ENCODE measurements at regions not wholly inside any gene's neighbourhood (a gene's known extent, or its start where the extent isn't known, plus 50 kb on each side); places are given as distances from the start of the nearest gene placed in this dataset.

DNA sequence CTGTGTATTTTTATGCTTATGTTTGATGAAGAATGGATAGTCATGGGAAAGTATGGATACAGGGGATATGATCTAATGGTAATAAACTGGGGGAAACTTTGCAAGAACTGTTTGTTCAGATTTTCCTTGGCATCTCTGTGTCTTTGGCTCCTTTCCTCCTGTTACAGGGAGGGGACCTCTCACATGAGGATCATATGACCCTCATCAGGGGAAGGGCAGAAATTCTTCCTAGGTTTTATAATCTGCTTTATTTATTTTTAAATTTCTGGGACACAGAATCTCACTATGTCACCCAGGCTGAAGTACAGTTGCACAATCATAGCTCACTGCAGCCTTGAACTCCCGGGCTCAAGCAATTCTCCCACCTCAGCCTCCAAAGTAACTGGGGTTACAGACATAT is 526.5 kb downstream of the CCER1 start:
- H3K9me3 ChIP-seq (ENCODE audit: control insufficient read depth, insufficient read depth, low read length) = no peaks in the 10 kb centered on the region
- no peaks in the 10 kb centered on the region for H3K27me3 ChIP-seq (ENCODE audit: control insufficient read depth, insufficient read depth, low read length)
- H3K4me1 ChIP-seq (ENCODE audit: control insufficient read depth, insufficient read depth, low read length) = no peaks in the 10 kb centered on the region
- H3K27ac ChIP-seq (ENCODE audit: low read depth, low read length) = no peak overlapping the region
- no peaks in the 10 kb centered on the region for H3K36me3 ChIP-seq (ENCODE audit: control insufficient read depth, insufficient read depth, low read length)
- DNase-seq (ENCODE audit: low read depth in 4 of 6, low spot score in 6 of 6) = no peak
- no peak overlapping the region for H3K4me3 ChIP-seq (ENCODE audit: low read depth, low read length)
- WGBS (ENCODE audit: insufficient coverage) = 100% methylated on average over 1 of the region's 1 CpG

DNA sequence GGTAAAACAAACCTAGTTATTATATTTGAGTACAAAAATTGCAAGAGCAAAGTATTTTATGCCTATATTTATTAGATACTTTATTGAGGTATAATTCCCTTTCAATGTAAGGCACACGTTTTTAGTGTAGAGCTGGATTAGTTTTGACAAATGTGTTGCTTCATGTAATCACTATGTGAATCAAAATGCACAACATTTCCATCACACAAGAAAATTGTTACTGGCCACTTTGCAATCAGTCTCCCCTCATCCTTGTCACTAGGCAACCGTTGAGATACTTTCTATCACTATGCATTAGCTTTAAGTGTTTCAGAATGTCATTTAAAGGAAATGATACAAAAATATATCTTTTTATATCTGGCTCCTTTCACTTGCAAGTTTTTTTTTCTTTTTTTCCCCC is 531.0 kb downstream of the CCER1 start:
- Histone ChIP-seq H3K27ac (ENCODE audit: low read depth, low read length) (no peak overlapping the region), H3K9me3 (ENCODE audit: control insufficient read depth, insufficient read depth, low read length) (no peaks in the 10 kb centered on the region), H3K36me3 (ENCODE audit: control insufficient read depth, insufficient read depth, low read length) (no peaks in the 10 kb centered on the region), H3K4me1 (ENCODE audit: control insufficient read depth, insufficient read depth, low read length) (no peaks in the 10 kb centered on the region), H3K27me3 (ENCODE audit: control insufficient read depth, insufficient read depth, low read length) (no peaks in the 10 kb centered on the region), H3K4me3 (ENCODE audit: low read depth, low read length) (no peak overlapping the region)
- WGBS (ENCODE audit: insufficient coverage) = no CpG with 5 or more reads among the region's 2 CpGs
- DNase-seq (ENCODE audit: low read depth in 4 of 6, low spot score in 6 of 6) = peak in 1 of 6 donors; percentile 3

DNA sequence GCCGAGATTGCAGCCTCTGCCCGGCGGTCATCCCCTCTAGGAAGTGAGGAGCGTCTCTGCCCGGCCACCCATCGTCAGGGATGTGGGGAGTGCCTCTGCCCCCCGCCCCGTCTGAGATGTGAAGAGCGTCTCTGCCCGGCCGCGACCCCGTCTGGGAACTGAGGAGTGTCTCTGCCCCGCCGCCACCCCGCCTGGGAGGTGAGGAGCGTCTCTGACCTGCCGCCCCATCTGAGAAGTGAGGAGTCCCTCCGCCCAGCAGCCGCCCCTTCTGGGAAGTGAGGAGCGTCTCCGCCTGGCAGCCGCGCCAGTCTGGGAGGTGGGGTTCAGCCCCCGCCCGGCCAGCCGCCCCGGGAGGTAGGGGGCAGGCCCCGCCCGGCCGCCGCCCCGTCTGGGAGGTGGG is 544.0 kb downstream of the CCER1 start:
- Histone ChIP-seq H3K27ac (ENCODE audit: low read depth, low read length) (no peak overlapping the region), H3K4me1 (ENCODE audit: control insufficient read depth, insufficient read depth, low read length) (no peaks in the 10 kb centered on the region), H3K4me3 (ENCODE audit: low read depth, low read length) (no peak overlapping the region), H3K9me3 (ENCODE audit: control insufficient read depth, insufficient read depth, low read length) (no peaks in the 10 kb centered on the region), H3K27me3 (ENCODE audit: control insufficient read depth, insufficient read depth, low read length) (no peaks in the 10 kb centered on the region), H3K36me3 (ENCODE audit: control insufficient read depth, insufficient read depth, low read length) (no peaks in the 10 kb centered on the region)
- no peak for DNase-seq (ENCODE audit: low read depth in 4 of 6, low spot score in 6 of 6)
- WGBS (ENCODE audit: insufficient coverage) = 97% methylated on average over 33 of the region's 33 CpGs

DNA sequence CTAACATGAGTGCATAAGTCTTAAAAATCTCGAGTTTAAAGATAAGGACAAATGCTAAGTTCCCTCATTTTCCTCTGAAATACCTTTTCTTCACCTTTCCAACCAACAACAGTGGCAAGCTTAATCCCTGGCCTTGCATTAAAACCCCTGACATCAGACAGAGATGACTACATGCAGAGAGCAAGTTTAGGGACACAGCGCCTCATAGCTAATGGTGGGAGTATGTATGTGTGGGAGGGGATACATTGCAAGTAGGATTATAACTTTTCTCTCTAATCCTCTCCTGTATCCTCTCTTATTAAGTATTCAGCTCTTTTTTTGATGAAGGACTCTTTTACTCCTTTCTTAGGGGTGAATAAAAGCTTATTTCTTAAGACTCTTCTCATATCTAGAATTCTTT is 547.1 kb downstream of the CCER1 start:
- DNase-seq (ENCODE audit: low read depth in 4 of 6, low spot score in 6 of 6) = no peak
- no peaks in the 10 kb centered on the region for H3K36me3 ChIP-seq (ENCODE audit: control insufficient read depth, insufficient read depth, low read length)
- H3K4me1 ChIP-seq (ENCODE audit: control insufficient read depth, insufficient read depth, low read length) = no peaks in the 10 kb centered on the region
- H3K9me3 ChIP-seq (ENCODE audit: control insufficient read depth, insufficient read depth, low read length) = no peaks in the 10 kb centered on the region
- no peak overlapping the region for H3K4me3 ChIP-seq (ENCODE audit: low read depth, low read length)
- no peaks in the 10 kb centered on the region for H3K27me3 ChIP-seq (ENCODE audit: control insufficient read depth, insufficient read depth, low read length)
- WGBS (ENCODE audit: insufficient coverage) = 50% methylated on average over 1 of the region's 2 CpGs
- no peak overlapping the region for H3K27ac ChIP-seq (ENCODE audit: low read depth, low read length)

DNA sequence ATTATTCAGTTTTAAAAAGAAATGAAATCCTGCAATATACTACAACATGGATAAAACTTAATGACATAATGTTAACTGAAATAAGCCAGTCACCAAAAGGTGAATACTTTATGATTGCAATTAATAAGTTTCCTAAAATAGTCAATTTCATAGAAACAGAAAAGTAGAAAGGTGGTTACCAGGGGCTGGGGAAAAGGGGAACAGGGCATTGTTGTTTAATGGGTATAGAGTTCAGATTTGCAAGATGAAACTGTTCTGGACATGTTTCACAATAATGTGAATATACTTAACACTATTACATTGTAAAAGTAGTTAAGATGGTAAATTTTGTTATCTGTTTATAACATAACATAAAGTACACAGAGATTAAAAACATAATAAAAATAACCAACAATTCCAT is 550.9 kb downstream of the CCER1 start:
- Histone ChIP-seq H3K36me3 (ENCODE audit: control insufficient read depth, insufficient read depth, low read length) (no peaks in the 10 kb centered on the region), H3K27ac (ENCODE audit: low read depth, low read length) (no peak overlapping the region), H3K4me1 (ENCODE audit: control insufficient read depth, insufficient read depth, low read length) (no peaks in the 10 kb centered on the region), H3K27me3 (ENCODE audit: control insufficient read depth, insufficient read depth, low read length) (no peaks in the 10 kb centered on the region), H3K9me3 (ENCODE audit: control insufficient read depth, insufficient read depth, low read length) (no peaks in the 10 kb centered on the region), H3K4me3 (ENCODE audit: low read depth, low read length) (no peak overlapping the region)
- DNase-seq (ENCODE audit: low read depth in 4 of 6, low spot score in 6 of 6) = no peak

DNA sequence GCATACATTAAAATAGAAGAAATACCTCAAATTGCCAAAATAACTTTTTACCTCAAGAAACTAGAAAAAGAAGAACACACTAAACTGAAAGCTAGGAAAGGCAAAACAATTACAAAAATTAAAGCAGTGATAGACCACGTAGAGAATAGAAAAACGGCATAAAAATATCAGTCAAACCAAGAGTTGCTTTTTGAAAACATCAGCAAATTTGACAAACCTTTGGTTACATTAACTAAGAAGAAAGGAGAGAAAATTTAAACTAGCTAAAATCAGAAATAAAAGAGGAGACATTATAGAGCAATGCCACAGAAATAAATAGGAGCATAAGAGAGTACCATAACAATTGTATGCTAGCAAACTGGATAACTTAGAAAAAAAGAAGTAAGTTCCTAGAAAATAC is 553.8 kb downstream of the CCER1 start:
- Histone ChIP-seq H3K27ac (ENCODE audit: low read depth, low read length) (no peak overlapping the region), H3K9me3 (ENCODE audit: control insufficient read depth, insufficient read depth, low read length) (no peaks in the 10 kb centered on the region), H3K27me3 (ENCODE audit: control insufficient read depth, insufficient read depth, low read length) (no peaks in the 10 kb centered on the region), H3K36me3 (ENCODE audit: control insufficient read depth, insufficient read depth, low read length) (no peaks in the 10 kb centered on the region), H3K4me1 (ENCODE audit: control insufficient read depth, insufficient read depth, low read length) (no peaks in the 10 kb centered on the region), H3K4me3 (ENCODE audit: low read depth, low read length) (no peak overlapping the region)
- DNase-seq (ENCODE audit: low read depth in 4 of 6, low spot score in 6 of 6) = no peak
- WGBS (ENCODE audit: insufficient coverage) = no CpG with 5 or more reads among the region's 2 CpGs

DNA sequence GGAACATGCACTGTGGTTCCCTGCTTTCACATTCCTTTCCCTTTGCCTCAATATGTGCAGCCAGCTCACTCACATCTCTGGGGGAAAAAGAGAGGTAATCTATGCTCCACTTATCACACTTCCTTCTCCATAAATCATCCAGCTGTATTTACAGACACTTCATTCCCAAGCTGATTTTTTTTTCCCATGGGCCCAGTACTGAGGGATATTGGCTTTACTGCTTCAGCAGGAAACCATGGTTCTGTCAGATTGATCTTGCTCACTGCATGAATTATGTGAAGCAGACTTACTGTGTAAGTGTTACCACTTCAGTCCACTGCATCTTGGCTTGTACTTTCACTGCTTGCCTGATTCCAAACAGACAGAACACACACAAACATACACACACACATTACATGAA is 555.6 kb downstream of the CCER1 start:
- no peak for DNase-seq (ENCODE audit: low read depth in 4 of 6, low spot score in 6 of 6)
- no peaks in the 10 kb centered on the region for H3K9me3 ChIP-seq (ENCODE audit: control insufficient read depth, insufficient read depth, low read length)

DNA sequence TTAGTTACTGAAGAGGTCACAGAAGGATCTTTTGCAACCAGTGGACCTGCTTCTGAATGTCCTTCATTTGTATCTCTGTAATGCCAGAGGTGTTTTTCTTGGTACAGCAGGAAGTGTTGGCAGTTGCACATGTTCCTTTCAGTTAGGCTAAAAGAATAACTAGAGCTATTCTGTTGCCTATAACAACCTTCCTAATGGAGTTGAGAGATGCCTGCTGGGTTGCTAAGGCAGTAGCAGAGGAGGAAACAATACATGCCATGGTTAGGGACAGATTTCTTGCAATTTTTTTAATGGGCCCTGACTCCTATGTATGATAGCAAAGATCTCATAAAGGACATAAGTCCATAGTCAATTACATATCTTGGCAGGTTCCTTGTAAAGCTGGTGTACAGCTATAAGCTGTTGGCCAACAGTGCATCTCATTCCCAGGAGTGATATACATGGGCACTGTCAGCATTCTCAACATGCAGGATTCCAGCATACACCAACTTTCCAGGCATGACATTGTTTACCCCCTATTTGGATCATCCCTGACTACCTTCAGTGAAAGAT is 556.6 kb downstream of the CCER1 start:
- Histone ChIP-seq H3K4me1 (ENCODE audit: control insufficient read depth, insufficient read depth, low read length) (no peaks in the 10 kb centered on the region), H3K9me3 (ENCODE audit: control insufficient read depth, insufficient read depth, low read length) (no peaks in the 10 kb centered on the region), H3K27me3 (ENCODE audit: control insufficient read depth, insufficient read depth, low read length) (no peaks in the 10 kb centered on the region), H3K4me3 (ENCODE audit: low read depth, low read length) (no peak overlapping the region), H3K27ac (ENCODE audit: low read depth, low read length) (no peak overlapping the region), H3K36me3 (ENCODE audit: control insufficient read depth, insufficient read depth, low read length) (no peaks in the 10 kb centered on the region)
- DNase-seq (ENCODE audit: low read depth in 4 of 6, low spot score in 6 of 6) = peak in 1 of 6 donors; percentile 7

More for the DNA sequence above, 555.6 kb downstream of the CCER1 start:
- no peak overlapping the region for H3K4me3 ChIP-seq (ENCODE audit: low read depth, low read length)
- H3K27ac ChIP-seq (ENCODE audit: low read depth, low read length) = no peak overlapping the region
- H3K36me3 ChIP-seq (ENCODE audit: control insufficient read depth, insufficient read depth, low read length) = no peaks in the 10 kb centered on the region
- H3K4me1 ChIP-seq (ENCODE audit: control insufficient read depth, insufficient read depth, low read length) = no peaks in the 10 kb centered on the region
- no peaks in the 10 kb centered on the region for H3K27me3 ChIP-seq (ENCODE audit: control insufficient read depth, insufficient read depth, low read length)

DNA sequence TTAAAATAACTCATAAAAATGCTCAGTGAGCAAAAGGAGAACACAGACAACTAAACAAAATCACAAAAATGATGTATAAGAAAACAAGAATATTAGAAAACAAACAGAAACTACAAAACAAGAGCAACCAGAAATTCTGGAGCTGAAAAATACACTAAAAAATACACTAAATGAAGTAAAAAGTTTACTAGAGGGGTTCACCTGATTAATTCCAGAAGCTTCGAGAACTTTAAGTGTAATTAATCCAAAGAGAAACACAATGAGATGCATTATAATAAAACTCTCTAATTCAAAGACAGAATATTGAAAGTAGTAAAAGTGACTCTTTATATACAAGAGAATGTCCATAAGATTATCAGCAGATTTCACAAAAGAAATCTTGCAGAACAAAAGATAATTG is 558.4 kb downstream of the CCER1 start:
- whole genome bisulfite sequencing (ENCODE audit: insufficient coverage) = no CpG with 5 or more reads among the region's 1 CpG
- DNase-seq (ENCODE audit: low read depth in 4 of 6, low spot score in 6 of 6) = no peak
- H3K27me3 ChIP-seq (ENCODE audit: control insufficient read depth, insufficient read depth, low read length) = no peaks in the 10 kb centered on the region
- no peaks in the 10 kb centered on the region for H3K9me3 ChIP-seq (ENCODE audit: control insufficient read depth, insufficient read depth, low read length)
- H3K27ac ChIP-seq (ENCODE audit: low read depth, low read length) = no peak overlapping the region
- H3K4me1 ChIP-seq (ENCODE audit: control insufficient read depth, insufficient read depth, low read length) = no peaks in the 10 kb centered on the region
- H3K36me3 ChIP-seq (ENCODE audit: control insufficient read depth, insufficient read depth, low read length) = no peaks in the 10 kb centered on the region
- no peak overlapping the region for H3K4me3 ChIP-seq (ENCODE audit: low read depth, low read length)

DNA sequence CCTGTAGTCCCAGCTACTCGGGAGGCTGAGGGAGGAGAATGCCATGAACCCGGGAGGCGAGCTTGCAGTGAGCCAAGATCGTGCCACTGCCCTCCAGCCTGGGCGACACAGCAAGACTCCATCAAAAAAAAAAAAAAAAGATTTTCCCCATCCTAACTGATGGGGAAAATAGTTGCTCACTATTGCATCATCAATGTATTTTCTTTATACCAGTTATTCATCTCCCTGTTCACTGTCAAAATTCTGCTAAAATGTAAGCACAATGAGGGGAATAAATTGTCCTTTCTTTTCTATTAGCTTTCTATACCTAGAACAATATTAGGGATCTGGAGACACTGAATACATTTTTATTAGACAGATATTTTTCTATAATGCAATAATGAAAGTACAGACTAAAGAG is 561.3 kb downstream of the CCER1 start:
- H3K36me3 ChIP-seq (ENCODE audit: control insufficient read depth, insufficient read depth, low read length) = no peaks in the 10 kb centered on the region
- no CpG with 5 or more reads among the region's 5 CpGs for WGBS (ENCODE audit: insufficient coverage)
- H3K4me1 ChIP-seq (ENCODE audit: control insufficient read depth, insufficient read depth, low read length) = no peaks in the 10 kb centered on the region
- DNase-seq (ENCODE audit: low read depth in 4 of 6, low spot score in 6 of 6) = no peak
- no peaks in the 10 kb centered on the region for H3K27me3 ChIP-seq (ENCODE audit: control insufficient read depth, insufficient read depth, low read length)
- no peak overlapping the region for H3K27ac ChIP-seq (ENCODE audit: low read depth, low read length)
- no peaks in the 10 kb centered on the region for H3K9me3 ChIP-seq (ENCODE audit: control insufficient read depth, insufficient read depth, low read length)
- H3K4me3 ChIP-seq (ENCODE audit: low read depth, low read length) = no peak overlapping the region

All from spinal cord (tissue), 9 donors.